ENCODE measurements at regions not wholly inside any gene's neighbourhood (a gene's known extent, or its start where the extent isn't known, plus 50 kb on each side); places are given as distances from the start of the nearest gene placed in this dataset.

GRCh38 chr14:27315477-27315876 lies 717.6 kb upstream of the NOVA1 start:
- Histone ChIP-seq H3K4me1 (ENCODE audit: low read depth) (no peaks in the 10 kb centered on the region), H3K4me3 (no peak overlapping the region), H3K36me3 (ENCODE audit: low read depth) (no peaks in the 10 kb centered on the region), H3K9me3 (no peaks in the 10 kb centered on the region)
- intact Hi-C loops (cut with DNase I, micrococcal nuclease) = no loop called here
- DNase-seq (no peak), ATAC-seq (no peak)
- no peak for TF ChIP-seq CTCF (IDR thresholded peaks at IDR 0.05)

DNA sequence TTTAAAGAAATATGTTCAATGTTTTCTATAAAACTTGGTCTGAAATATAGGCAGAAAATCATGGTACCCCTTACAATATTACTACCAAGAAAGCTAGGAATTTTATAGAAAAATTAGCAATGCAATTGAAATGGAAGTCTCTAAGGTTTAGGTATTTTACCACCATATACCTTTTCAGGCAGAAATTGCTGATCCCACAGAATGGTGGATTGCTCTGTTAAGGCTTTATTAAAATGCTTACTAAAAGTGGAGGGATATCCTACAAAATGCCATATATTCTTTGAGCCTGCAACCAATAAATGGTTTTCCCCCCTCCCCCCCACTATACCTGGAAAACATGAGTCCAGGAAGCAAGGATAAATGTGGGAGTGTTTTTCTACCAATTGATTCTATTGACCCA lies 718.1 kb upstream of the NOVA1 start:
- H3K36me3 ChIP-seq (ENCODE audit: low read depth) = no peaks in the 10 kb centered on the region
- ATAC-seq = no peak
- intact Hi-C loops (cut with DNase I, micrococcal nuclease) = no loop called here
- H3K4me3 ChIP-seq = no peak overlapping the region
- no peaks in the 10 kb centered on the region for H3K4me1 ChIP-seq (ENCODE audit: low read depth)
- no peaks in the 10 kb centered on the region for H3K9me3 ChIP-seq
- TF ChIP-seq CTCF (IDR thresholded peaks at IDR 0.05) = no peak
- DNase-seq = no peak

GRCh38 chr14:27318774-27319420 lies 721.1 kb upstream of the NOVA1 start:
- no peaks in the 10 kb centered on the region for H3K4me1 ChIP-seq (ENCODE audit: low read depth)
- no peaks in the 10 kb centered on the region for H3K36me3 ChIP-seq (ENCODE audit: low read depth)
- ATAC-seq (peak; percentile 75), DNase-seq (no peak)
- H3K4me3 ChIP-seq = no peak overlapping the region
- TF ChIP-seq CTCF (IDR thresholded peaks at IDR 0.05) = no peak
- intact Hi-C loops (cut with DNase I, micrococcal nuclease) = no loop called here
- peaks cover 1% of the 10 kb centered on the region for H3K9me3 ChIP-seq

DNA sequence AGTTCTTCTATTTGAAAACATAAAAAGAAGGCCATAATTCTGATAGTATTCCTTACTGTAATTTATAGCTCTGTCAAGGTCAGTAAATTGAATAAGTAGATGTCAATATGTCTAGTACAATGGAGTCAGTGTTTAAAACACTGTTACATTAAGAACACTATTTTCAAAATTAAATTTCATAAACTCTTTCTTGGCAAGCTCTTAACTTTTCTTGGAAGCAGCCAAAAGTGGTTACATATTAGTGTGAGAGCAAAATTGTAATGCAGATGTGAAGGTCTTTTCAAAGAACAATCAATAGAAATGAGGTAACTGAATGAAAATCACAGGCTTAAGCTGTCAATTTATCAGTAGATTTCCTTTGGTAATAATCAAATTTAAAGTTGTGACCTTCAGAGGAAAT lies 722.4 kb upstream of the NOVA1 start:
- intact Hi-C loops (cut with DNase I, micrococcal nuclease) = no loop called here
- TF ChIP-seq CTCF (IDR thresholded peaks at IDR 0.05) = no peak
- no peak for ATAC-seq

GRCh38 chr14:27327095-27327494 lies 729.3 kb upstream of the NOVA1 start:
- no peak overlapping the region for H3K4me3 ChIP-seq

More for the DNA sequence above, 722.4 kb upstream of the NOVA1 start:
- Histone ChIP-seq H3K36me3 (ENCODE audit: low read depth) (no peaks in the 10 kb centered on the region), H3K9me3 (peaks cover 14% of the 10 kb centered on the region), H3K4me1 (ENCODE audit: low read depth) (no peaks in the 10 kb centered on the region), H3K4me3 (no peak overlapping the region)
- DNase-seq = no peak

More at GRCh38 chr14:27327095-27327494, 729.3 kb upstream of the NOVA1 start:
- Histone ChIP-seq H3K9me3 (peaks cover 16% of the 10 kb centered on the region), H3K4me1 (ENCODE audit: low read depth) (no peaks in the 10 kb centered on the region), H3K36me3 (ENCODE audit: low read depth) (no peaks in the 10 kb centered on the region)
- DNase-seq = no peak
- ATAC-seq = no peak
- intact Hi-C loops (cut with DNase I, micrococcal nuclease) = no loop called here
- TF ChIP-seq CTCF (IDR thresholded peaks at IDR 0.05) = no peak
